Head of caudate nucleus (tissue), 42 donors: ENCODE measurements at regions not wholly inside any gene's neighbourhood (a gene's known extent, or its start where the extent isn't known, plus 50 kb on each side); places are given as distances from the start of the nearest gene placed in this dataset.

ENCODE experiments used
- DNase-seq, 42 donors: peaks; one replicate each; pipeline versions ENCODE4 v3.0.0 to v3.0.0-alpha.2; 2020 to 2021; ENCODE audit warnings: mixed read lengths in 7 of 42
- intact Hi-C: fragments of 100-400 bp; cut with DNase I; formaldehyde crosslinking; loops from one replicate; pipeline ENCODE4 v1.15.0; 2022

- no peak for DNase-seq
- intact Hi-C loops: no loop called here
Observed at GRCh38 chr5:96093890-96094381, 132.3 kb upstream of the ELL2 start.

- DNase-seq: no peak
- intact Hi-C loops: no loop called here
Observed at GRCh38 chr5:96093340-96093739, 131.7 kb upstream of the ELL2 start.

GRCh38 chr5:96091874-96092273 is 130.2 kb upstream of the ELL2 start:
- no peak for DNase-seq
- intact Hi-C loops: no loop called here

- intact Hi-C loops: no loop called here
- no peak for DNase-seq
Observed at GRCh38 chr5:96090215-96090614, 128.6 kb upstream of the ELL2 start.

GRCh38 chr5:96088706-96089498 is 127.3 kb upstream of the ELL2 start:
- peak in 22 of 42 donors; percentile 3 to 51 (median 24) for DNase-seq

GRCh38 chr5:96087939-96088338 is 126.3 kb upstream of the ELL2 start:
- intact Hi-C loops: no loop called here

More at GRCh38 chr5:96088706-96089498, 127.3 kb upstream of the ELL2 start:
- intact Hi-C loops: no loop called here

GRCh38 chr5:96084874-96085506 is 123.3 kb upstream of the ELL2 start:
- intact Hi-C loops: no loop called here
- DNase-seq: no peak

More at GRCh38 chr5:96087939-96088338, 126.3 kb upstream of the ELL2 start:
- no peak for DNase-seq

GRCh38 chr5:96083361-96083881 is 121.8 kb upstream of the ELL2 start:
- DNase-seq: no peak
- intact Hi-C loops: no loop called here

GRCh38 chr5:96081276-96081858 is 119.7 kb upstream of the ELL2 start:
- DNase-seq: no peak
- intact Hi-C loops: no loop called here

- intact Hi-C loops: no loop called here
- DNase-seq: no peak
Observed at GRCh38 chr5:96080557-96080956, 118.9 kb upstream of the ELL2 start.

- intact Hi-C loops: no loop called here
Observed at GRCh38 chr5:96079962-96080361, 118.3 kb upstream of the ELL2 start.

GRCh38 chr5:96079075-96079474 is 117.4 kb upstream of the ELL2 start:
- no peak for DNase-seq
- intact Hi-C loops: no loop called here

More at GRCh38 chr5:96079962-96080361, 118.3 kb upstream of the ELL2 start:
- no peak for DNase-seq

- no peak for DNase-seq
- intact Hi-C loops: no loop called here
Observed at GRCh38 chr5:96076451-96076850, 114.8 kb upstream of the ELL2 start.

- no peak for DNase-seq
- intact Hi-C loops: no loop called here
Observed at GRCh38 chr5:96075579-96076289, 114.1 kb upstream of the ELL2 start.

GRCh38 chr5:96074870-96075269 is 113.2 kb upstream of the ELL2 start:
- DNase-seq: no peak
- intact Hi-C loops: no loop called here

- no peak for DNase-seq
- intact Hi-C loops: no loop called here
Observed at GRCh38 chr5:96074460-96074859, 112.8 kb upstream of the ELL2 start.

- intact Hi-C loops: no loop called here
- no peak for DNase-seq
Observed at GRCh38 chr5:96072791-96073165, 111.1 kb upstream of the ELL2 start.

- intact Hi-C loops: no loop called here
- DNase-seq: no peak
Observed at GRCh38 chr5:96072138-96072790, 110.6 kb upstream of the ELL2 start.
